ENCODE measurements at regions not wholly inside any gene's neighbourhood (a gene's known extent, or its start where the extent isn't known, plus 50 kb on each side); places are given as distances from the start of the nearest gene placed in this dataset.
A peak's percentile ranks its signal among the peaks of the same experiment; 100 is the strongest.
"Not testable (repeated sequence)": the region's sequence is repeated elsewhere in the genome, so short reads cannot be mapped to it uniquely, and the experiment has no call there.

DNA sequence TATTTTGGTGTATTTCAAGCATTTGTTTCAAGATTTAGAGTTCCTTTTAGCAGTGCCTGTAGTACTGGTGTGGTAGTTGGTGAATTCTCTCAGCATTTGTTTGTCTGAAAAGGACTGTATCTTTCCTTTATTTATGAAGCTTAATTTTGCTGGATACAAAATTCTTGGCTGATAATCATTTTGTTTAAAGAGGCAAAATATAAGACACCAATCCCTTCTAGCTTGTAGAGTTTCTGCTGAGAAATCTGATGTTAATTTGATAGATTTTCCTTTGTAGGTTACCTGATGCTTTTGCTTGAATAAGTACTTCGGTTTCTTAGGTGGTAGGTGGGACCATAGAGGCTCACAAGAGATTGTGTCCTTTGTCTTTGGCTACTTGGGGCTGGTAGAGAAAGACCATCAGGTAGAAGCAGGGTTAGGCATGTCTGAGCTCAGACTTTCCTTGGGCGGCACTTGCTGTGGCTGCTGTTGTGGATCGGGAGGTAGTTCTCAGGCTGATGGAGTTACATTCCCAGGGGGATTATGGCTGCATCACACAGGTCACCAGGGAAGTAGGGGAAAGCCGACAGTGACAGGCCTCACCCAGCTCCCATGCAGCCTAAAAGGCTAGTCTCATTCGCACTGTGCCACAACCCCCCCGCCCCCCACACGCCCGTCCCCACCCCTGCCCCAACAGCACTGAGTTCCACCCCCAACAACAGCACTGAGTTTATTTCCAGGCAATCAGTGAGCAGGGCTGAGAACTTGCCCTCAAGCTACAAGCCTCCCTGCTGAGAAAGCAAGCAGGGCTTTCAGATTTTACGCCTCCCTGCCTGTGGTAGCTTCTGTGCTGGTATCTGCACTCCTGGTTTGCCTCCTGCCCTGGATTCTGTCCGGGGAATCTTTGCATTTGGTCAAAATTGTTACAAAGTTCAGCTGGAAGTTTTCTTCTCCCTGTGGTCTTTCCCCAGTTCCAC, 127.1 kb upstream of the GLRA1 start:
- no peak for DNase-seq (ENCODE audit: low read depth)

DNA sequence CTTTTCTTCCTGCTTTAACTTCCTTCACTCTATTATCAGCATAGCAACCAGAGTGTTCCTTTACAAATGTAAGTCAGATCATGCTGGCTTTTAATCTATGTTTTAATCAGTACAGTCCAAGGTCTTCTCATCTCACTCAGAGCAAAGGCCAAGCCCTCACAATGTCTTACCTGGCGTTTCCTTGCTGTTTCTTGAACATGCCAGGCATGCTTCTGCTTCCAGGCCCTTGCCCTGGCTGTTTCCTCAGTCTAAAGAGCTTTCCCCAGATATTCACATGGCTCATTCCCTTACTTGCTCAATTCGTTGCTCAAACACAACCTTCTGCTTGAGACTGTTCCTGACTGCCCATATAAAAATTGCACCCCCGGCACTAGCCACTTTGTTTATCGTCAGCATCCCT, 121.7 kb upstream of the GLRA1 start:
- DNase-seq (ENCODE audit: low read depth): no peak

DNA sequence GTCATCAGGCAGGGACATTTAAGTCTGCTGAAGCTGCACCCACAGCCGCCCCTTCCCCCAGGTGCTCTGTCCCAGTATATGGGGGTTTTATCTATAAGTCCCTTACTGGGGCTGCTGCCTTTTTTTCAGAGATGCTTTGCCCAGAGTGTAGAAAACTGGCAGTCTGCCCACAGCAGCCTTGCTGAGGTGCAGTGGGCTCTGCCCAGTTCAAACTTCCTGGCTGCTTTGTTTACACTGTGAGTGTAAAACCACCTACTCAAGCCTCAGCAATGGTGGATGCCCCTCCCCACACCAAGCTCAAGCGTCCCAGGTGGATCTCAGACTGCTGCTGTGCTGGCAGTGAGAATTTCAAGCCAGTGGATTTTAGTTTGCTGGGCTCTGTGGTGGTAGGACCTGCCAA, 114.2 kb upstream of the GLRA1 start:
- not testable (repeated sequence) for DNase-seq (ENCODE audit: low read depth)

DNA sequence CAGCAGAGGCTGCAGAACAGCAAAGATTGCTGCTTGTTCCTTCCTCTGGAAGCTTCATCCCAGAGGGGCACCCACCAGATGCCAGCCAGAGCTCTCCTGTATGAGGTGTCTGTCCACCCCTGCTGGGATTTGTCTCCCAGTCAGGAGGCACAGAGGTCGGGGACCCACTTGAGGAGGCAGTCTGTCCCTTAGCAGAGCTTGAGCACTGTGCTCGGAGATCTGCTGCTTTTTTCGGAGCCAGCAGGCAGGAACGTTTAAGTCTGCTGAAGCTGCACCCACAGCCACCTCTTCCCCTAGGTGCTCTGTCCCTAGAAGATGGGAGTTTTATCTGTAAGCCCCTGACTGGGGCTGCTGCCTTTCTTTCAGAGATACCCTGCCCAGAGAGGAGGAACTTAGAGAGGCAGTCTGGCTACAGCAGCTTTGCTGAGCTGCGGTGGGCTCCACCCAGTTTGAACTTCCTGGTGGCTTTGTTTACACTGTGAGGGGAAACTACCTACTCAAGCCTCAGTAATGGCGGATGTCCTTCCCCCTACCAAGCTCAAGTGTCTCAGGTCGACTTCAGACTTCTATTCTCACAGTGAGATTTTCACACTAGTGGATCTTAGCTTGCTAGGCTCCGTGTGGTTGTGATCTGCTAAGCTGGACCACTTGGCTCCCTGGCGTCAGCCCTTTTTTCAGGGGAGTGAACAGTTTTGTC, 101.8 kb upstream of the GLRA1 start:
- DNase-seq (ENCODE audit: low read depth): peak; percentile 26

DNA sequence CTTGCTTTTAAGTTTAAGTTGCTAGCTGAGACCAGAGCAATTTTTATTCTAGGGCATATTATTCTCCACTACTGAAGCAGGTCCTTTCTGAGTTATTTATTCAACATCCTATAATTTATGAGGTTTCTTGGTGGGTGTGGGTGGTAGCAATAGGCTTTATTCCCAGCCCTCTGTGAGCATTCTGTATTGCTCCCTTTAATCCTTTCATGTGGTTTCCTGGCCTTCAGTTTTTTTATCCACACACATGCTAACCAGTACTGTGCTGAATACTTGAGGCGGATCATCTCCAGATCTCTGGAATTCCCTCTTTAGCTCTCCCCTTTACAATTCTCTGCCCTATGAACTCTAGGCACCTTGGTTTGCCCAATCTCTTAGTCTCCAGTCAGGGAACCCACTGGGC, 91.8 kb upstream of the GLRA1 start:
- DNase-seq (ENCODE audit: low read depth): no peak

DNA sequence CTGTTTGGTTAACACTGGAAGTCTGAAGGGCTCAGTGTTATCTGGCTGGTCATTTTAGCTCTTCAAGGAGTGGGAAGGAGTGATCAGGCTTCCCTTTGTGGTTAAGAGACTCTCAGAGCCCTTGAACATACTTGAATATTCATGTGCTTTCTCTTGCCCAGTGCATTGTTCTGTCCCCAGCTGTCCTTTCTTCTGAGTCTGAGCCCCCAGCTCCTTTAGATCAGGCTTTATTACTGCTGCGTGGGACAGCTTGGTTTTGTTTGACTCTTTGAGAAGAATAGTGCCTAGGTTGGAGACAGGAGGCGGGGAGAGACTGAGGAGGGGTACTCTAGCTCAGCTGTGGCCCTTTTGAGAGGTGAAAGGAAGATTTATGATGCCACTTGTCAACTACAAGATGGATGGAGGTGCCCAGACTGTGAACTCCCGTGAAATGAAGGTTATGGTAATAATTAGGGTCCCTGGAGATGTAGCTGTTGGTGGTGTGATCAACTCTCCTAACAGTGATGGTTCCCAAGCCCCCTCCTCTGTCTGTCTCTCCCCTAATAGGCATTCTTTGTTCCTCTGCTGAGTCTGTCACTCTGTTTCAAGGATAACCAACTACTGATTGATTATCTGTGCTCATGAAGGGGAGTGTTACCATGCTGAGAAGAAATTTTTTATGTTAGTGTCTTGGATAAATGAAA, 83.1 kb upstream of the GLRA1 start:
- DNase-seq (ENCODE audit: low read depth): no peak

DNA sequence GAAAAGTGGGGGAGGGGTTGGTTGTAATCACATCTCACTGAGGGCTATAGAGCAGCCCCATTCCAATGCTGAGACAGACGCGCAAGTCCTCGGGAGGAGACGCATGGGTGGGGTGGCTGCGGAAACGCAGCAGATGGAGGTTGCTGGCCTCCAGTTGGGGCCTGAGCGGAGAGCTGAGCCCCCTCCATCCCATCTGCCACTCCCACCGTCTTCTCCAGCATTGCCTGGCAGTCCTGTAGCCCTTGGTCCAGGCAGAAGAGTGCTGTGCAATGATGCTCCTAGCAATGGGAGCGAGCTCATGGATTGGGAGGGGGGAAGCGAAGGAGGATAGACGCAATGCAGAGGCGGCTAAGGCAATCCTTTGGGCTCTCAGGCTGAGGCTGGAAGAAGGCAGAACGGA, 79.4 kb upstream of the GLRA1 start:
- no peak for DNase-seq (ENCODE audit: low read depth)

Data from T follicular helper cell (primary cell).